T-helper 1 cell treated with Interleukin-12 subunit alpha and Interleukin-12 subunit beta and Interleukin-4 antibody, amounts not matched to agents 30 μg/mL and 1 μg/mL, for 36 hours (primary cell): ENCODE measurements at regions not wholly inside any gene's neighbourhood (a gene's known extent, or its start where the extent isn't known, plus 50 kb on each side); places are given as distances from the start of the nearest gene placed in this dataset.

ENCODE experiments used
- H3K27ac Mint-ChIP-seq: one replicate; pipeline ENCODE4 v1.8.0; 2021; ENCODE audit warnings: mild to moderate bottlenecking, mixed read lengths
- H3K27me3 Mint-ChIP-seq: one replicate; pipeline ENCODE4 v1.8.0; 2021; ENCODE audit warnings: low read depth, mixed read lengths
- H3K36me3 Mint-ChIP-seq: one replicate; pipeline ENCODE4 v1.8.0; 2021; ENCODE audit warnings: low read depth, mixed read lengths
- H3K4me1 Mint-ChIP-seq: one replicate; pipeline ENCODE4 v1.8.0; 2021; ENCODE audit warnings: low read depth, mixed read lengths
- H3K4me3 Mint-ChIP-seq: one replicate; pipeline ENCODE4 v1.8.0; 2021; ENCODE audit warnings: mild to moderate bottlenecking, moderate library complexity, mixed read lengths
- H3K9me3 Mint-ChIP-seq: one replicate; pipeline ENCODE4 v1.8.0; 2021; ENCODE audit warnings: mixed read lengths

DNA sequence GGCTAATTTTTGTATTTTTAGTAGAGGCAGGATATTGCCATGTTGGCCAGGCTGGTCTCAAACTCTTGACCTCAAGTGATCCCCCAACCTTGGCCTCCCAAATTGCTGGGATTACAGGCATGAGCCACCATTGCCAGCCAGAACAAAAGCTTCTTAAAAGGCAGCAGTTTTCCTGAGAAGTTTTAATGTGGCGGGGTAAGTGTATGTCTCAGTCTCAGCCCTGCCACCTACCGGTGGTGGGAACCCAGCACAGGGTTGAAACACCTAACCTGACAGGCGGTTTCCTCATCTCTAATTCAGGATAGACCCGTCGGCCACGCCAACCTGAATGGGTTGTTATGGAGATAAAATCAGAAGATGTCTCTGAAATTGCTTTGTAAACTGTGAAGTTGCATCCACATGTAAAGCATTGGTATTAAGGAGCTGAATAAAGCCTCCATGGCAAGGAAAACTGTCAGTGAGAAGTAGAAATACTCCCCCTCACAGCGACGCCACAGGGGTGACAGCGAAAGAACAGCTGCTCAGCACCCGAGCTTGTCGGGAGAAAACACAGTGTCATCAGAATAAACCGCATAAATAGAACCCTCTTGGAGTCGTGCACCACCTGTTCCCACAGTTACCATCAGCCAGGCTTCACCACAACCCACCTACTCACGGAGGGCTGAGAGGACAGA lies 165.9 kb upstream of the NCAM1 start:
- Mint-ChIP-seq H3K27me3 (peaks cover 3% of the 10 kb centered on the region), H3K36me3 (no peaks in the 10 kb centered on the region), H3K9me3 (no peaks in the 10 kb centered on the region), H3K4me1 (no peaks in the 10 kb centered on the region), H3K27ac (no peak overlapping the region), H3K4me3 (no peak overlapping the region)

DNA sequence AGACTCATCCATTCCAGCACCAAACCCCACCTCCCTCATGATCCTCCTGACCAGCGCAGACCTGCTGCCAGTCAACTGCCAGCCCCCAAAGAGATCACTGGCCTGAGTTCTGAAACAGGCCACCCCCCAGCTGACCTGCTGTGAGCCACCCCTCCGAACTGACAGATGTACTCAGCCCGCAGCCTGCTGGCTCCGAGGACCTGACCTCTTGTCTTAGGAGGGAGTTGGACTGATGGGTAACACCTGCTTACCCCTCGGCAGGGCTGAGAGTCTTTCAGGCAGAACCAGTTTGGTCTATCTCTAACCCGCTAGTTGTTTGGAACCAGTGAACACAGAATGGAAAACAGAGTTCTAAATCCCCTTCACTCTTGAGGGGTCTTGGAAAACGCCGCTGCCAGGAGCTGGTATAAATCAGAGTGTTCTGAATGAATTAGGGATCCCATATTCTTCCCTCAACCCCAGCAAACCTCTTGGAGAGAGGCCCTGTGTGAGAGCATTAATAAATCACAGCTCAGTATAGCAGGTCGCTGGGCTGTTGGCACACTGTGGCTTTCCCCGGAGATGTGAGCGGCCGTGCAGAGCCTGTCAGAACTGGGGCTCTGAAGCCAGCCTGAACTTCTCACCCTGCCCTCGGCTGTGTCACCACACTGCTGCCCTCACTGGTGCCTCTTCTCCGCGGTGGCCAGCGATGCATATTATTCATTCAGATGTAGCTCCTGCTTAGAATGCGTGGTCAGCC lies 165.1 kb upstream of the NCAM1 start:
- no peaks in the 10 kb centered on the region for H3K4me1 Mint-ChIP-seq
- H3K9me3 Mint-ChIP-seq = no peaks in the 10 kb centered on the region
- no peak overlapping the region for H3K27ac Mint-ChIP-seq
- no peak overlapping the region for H3K4me3 Mint-ChIP-seq
- H3K36me3 Mint-ChIP-seq = no peaks in the 10 kb centered on the region
- no peaks in the 10 kb centered on the region for H3K27me3 Mint-ChIP-seq

- Mint-ChIP-seq H3K36me3 (no peaks in the 10 kb centered on the region), H3K9me3 (no peaks in the 10 kb centered on the region), H3K27ac (no peak overlapping the region), H3K4me3 (no peak overlapping the region), H3K27me3 (no peaks in the 10 kb centered on the region), H3K4me1 (no peaks in the 10 kb centered on the region)
These were observed 164.1 kb upstream of the NCAM1 start for GRCh38 chr11:112797092-112797491.

- no peaks in the 10 kb centered on the region for H3K9me3 Mint-ChIP-seq
- no peak overlapping the region for H3K4me3 Mint-ChIP-seq
- H3K27me3 Mint-ChIP-seq = no peaks in the 10 kb centered on the region
- H3K4me1 Mint-ChIP-seq = no peaks in the 10 kb centered on the region
- H3K36me3 Mint-ChIP-seq = no peaks in the 10 kb centered on the region
- no peak overlapping the region for H3K27ac Mint-ChIP-seq
These were observed 163.4 kb upstream of the NCAM1 start for GRCh38 chr11:112797648-112798293.

GRCh38 chr11:112801025-112801816 lies 160.0 kb upstream of the NCAM1 start:
- H3K27ac Mint-ChIP-seq = no peak overlapping the region
- H3K4me3 Mint-ChIP-seq = no peak overlapping the region
- no peaks in the 10 kb centered on the region for H3K4me1 Mint-ChIP-seq
- H3K27me3 Mint-ChIP-seq = no peaks in the 10 kb centered on the region
- no peaks in the 10 kb centered on the region for H3K36me3 Mint-ChIP-seq
- H3K9me3 Mint-ChIP-seq = no peaks in the 10 kb centered on the region

DNA sequence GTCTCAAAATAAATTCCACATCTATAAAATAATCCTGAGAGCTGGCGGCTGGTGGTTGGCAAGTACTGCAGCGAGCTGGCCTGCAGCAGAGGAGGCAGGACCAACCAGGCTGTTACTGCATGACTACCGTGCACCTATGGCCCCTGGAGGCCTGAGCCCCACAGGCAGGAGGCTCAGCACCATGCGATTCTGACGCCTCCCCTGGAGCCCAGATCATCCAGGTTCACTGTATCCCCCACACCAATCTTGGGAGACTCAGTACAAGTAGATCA lies 159.5 kb upstream of the NCAM1 start:
- Mint-ChIP-seq H3K36me3 (no peaks in the 10 kb centered on the region), H3K27ac (no peak overlapping the region), H3K27me3 (no peaks in the 10 kb centered on the region), H3K4me3 (no peak overlapping the region), H3K9me3 (no peaks in the 10 kb centered on the region), H3K4me1 (no peaks in the 10 kb centered on the region)

GRCh38 chr11:112805658-112806057 lies 155.6 kb upstream of the NCAM1 start:
- peaks cover 5% of the 10 kb centered on the region for H3K27me3 Mint-ChIP-seq
- no peaks in the 10 kb centered on the region for H3K9me3 Mint-ChIP-seq
- no peak overlapping the region for H3K4me3 Mint-ChIP-seq
- no peaks in the 10 kb centered on the region for H3K4me1 Mint-ChIP-seq
- H3K27ac Mint-ChIP-seq = no peak overlapping the region
- H3K36me3 Mint-ChIP-seq = no peaks in the 10 kb centered on the region

DNA sequence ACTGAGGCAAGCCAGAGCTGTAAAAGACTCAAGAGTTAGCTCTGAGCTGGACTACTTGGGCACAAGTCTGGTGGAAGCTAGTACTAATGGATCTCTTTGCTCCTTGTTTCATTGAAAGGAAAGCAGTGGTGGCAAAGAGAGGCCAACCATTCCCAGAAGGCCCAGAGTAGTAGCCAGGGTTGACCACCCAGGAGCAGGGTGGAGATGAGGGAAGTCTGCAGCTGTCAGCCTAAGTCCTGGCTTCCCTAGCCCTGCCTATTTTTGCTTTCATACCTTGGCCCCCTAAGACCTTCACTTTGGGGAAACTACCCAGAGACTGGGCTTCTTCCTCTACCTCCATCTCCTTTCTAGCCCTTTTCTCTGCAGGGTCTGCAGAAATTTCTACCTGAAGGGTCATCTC lies 155.0 kb upstream of the NCAM1 start:
- H3K27ac Mint-ChIP-seq = no peak overlapping the region

DNA sequence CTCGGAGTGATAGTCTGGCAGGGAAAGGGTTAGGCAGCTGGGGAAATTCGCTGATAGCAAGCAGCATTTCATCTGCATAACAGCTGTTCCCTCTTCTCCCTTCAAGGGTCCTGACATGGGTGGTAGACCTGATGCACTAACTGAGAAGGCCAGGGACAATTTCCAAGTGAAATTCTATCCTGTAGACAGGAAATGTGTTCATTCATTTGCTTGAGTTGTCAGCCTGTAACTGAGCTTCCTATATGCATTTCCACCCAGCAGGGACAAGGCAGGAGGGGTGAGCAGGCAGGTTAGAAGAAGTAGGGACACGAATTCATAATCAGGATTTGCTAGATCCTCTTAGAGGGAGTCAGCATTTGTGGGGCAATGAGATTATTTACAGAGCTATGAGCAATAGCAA lies 154.3 kb upstream of the NCAM1 start:
- Mint-ChIP-seq H3K27ac (no peak overlapping the region), H3K4me3 (no peak overlapping the region), H3K4me1 (no peaks in the 10 kb centered on the region), H3K36me3 (no peaks in the 10 kb centered on the region), H3K9me3 (no peaks in the 10 kb centered on the region), H3K27me3 (peaks cover 5% of the 10 kb centered on the region)

More for the DNA sequence above, 155.0 kb upstream of the NCAM1 start:
- H3K4me1 Mint-ChIP-seq = no peaks in the 10 kb centered on the region
- no peaks in the 10 kb centered on the region for H3K9me3 Mint-ChIP-seq
- no peaks in the 10 kb centered on the region for H3K36me3 Mint-ChIP-seq
- H3K27me3 Mint-ChIP-seq = peaks cover 5% of the 10 kb centered on the region
- H3K4me3 Mint-ChIP-seq = no peak overlapping the region

GRCh38 chr11:112809429-112809828 lies 151.8 kb upstream of the NCAM1 start:
- Mint-ChIP-seq H3K27me3 (peaks cover 5% of the 10 kb centered on the region), H3K4me1 (no peaks in the 10 kb centered on the region), H3K9me3 (no peaks in the 10 kb centered on the region), H3K36me3 (no peaks in the 10 kb centered on the region), H3K4me3 (no peak overlapping the region), H3K27ac (no peak overlapping the region)

DNA sequence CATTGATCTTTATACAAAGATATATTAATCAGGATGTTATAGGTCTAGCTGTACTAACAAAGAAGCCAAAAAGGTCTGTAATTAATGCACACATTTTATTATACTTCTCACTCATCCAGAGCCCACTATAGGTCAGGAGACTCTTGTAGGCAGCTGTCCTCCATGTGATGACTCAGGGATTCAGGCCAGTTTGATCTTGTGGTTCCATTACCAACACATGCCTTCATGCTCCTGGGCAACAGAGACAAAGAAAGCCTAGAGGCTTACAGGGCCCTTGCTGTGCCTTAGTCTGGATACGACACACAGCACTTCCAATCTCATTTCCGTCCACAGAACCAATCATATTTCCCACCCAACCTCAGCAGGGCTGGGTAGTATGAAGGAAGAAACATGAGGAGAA lies 150.3 kb upstream of the NCAM1 start:
- Mint-ChIP-seq H3K27ac (no peak overlapping the region), H3K4me3 (no peak overlapping the region), H3K4me1 (no peaks in the 10 kb centered on the region), H3K36me3 (no peaks in the 10 kb centered on the region), H3K27me3 (peaks cover 5% of the 10 kb centered on the region), H3K9me3 (no peaks in the 10 kb centered on the region)

GRCh38 chr11:112811783-112812182 lies 149.4 kb upstream of the NCAM1 start:
- Mint-ChIP-seq H3K4me3 (no peak overlapping the region), H3K27ac (no peak overlapping the region), H3K9me3 (no peaks in the 10 kb centered on the region), H3K27me3 (peaks cover 5% of the 10 kb centered on the region), H3K36me3 (no peaks in the 10 kb centered on the region), H3K4me1 (no peaks in the 10 kb centered on the region)

GRCh38 chr11:112812729-112813128 lies 148.5 kb upstream of the NCAM1 start:
- Mint-ChIP-seq H3K27me3 (no peaks in the 10 kb centered on the region), H3K4me3 (no peak overlapping the region), H3K27ac (no peak overlapping the region), H3K4me1 (no peaks in the 10 kb centered on the region), H3K9me3 (no peaks in the 10 kb centered on the region), H3K36me3 (no peaks in the 10 kb centered on the region)

DNA sequence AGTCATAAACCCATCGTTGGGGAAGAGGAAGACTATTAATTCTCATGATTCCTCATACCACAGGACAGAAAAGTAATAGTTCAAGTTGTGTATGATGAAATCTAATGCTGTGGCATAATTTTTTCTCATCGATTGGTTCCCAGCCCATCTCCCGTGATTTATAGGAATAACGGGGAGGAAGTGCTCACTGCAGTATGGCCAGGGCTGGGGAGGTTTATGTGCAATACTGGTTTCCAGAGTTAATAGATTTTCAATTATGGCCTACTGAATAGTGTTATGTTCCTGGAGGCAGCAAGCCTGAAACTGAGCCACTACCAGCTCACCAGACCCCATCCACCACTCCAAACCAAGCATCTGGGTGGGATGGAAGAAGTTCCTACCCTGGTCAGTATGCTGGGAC lies 147.1 kb upstream of the NCAM1 start:
- no peaks in the 10 kb centered on the region for H3K9me3 Mint-ChIP-seq
- no peak overlapping the region for H3K27ac Mint-ChIP-seq
- no peaks in the 10 kb centered on the region for H3K4me1 Mint-ChIP-seq
- no peaks in the 10 kb centered on the region for H3K36me3 Mint-ChIP-seq
- H3K27me3 Mint-ChIP-seq = no peaks in the 10 kb centered on the region
- H3K4me3 Mint-ChIP-seq = no peak overlapping the region

DNA sequence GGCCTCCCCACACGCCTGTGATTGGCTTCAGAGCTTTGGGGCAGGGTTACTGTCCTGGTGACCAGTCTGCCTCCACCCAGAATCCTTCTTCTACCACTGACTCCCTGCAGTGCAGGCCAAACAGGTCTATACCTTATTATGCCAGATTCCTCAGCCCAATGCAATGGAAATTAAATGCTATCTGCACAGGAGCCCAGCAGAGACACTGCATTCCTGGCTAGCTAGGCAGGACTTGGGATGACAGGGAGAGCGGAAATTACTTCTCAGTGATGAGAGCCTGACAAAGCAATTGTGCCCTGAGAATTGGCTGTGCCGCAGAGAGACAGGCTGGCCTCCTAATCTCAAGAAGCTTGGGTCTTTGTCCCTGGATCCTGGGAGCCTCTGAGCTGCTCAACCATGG lies 143.8 kb upstream of the NCAM1 start:
- Mint-ChIP-seq H3K9me3 (no peaks in the 10 kb centered on the region), H3K27me3 (no peaks in the 10 kb centered on the region), H3K4me3 (no peak overlapping the region), H3K27ac (no peak overlapping the region), H3K4me1 (no peaks in the 10 kb centered on the region), H3K36me3 (no peaks in the 10 kb centered on the region)
